Neural cell (in vitro differentiated cells): ENCODE measurements at regions not wholly inside any gene's neighbourhood (a gene's known extent, or its start where the extent isn't known, plus 50 kb on each side); places are given as distances from the start of the nearest gene placed in this dataset.

Experiments
- H2AFZ ChIP-seq: fragments of 200-600, 300-800 bp; sonication (generic), shearing (Covaris generic); 2 replicates; pipeline ENCODE4 v1.6.0; 2014; ENCODE audit warnings: low read depth, mild to moderate bottlenecking, antibody characterized with exemption, low read length, moderate library complexity
- H3F3A ChIP-seq: fragments of 200-600 bp; shearing (Covaris generic); 2 replicates; pipeline ENCODE4 v1.6.1; 2016; ENCODE audit warnings: mild to moderate bottlenecking, moderate library complexity, mixed read lengths, antibody characterized with exemption, low read length; ENCODE audit not compliant: insufficient read depth, poor library complexity, severe bottlenecking
- H3K27ac ChIP-seq: fragments of 200-600, 300-800 bp; sonication (generic), shearing (Covaris generic); 2 replicates; pipeline ENCODE4 v1.5.1; 2014; ENCODE audit warnings: mild to moderate bottlenecking, low read length, moderate library complexity
- H3K27me3 ChIP-seq: fragments of 300-800, 200-600 bp; sonication (generic), shearing (Covaris generic); 2 replicates; pipeline ENCODE4 v1.6.0; 2014; ENCODE audit warnings: mild to moderate bottlenecking, low read depth, low read length, moderate library complexity; ENCODE audit not compliant: insufficient read depth
- H3K36me3 ChIP-seq: fragments of 300-800, 200-600 bp; sonication (generic), shearing (Covaris generic); 2 replicates; pipeline ENCODE4 v1.5.1; 2014; ENCODE audit warnings: mild to moderate bottlenecking, antibody characterized with exemption, low read length, moderate library complexity; ENCODE audit not compliant: insufficient read depth
- H3K4me2 ChIP-seq: fragments of 300-800, 200-600 bp; sonication (generic), shearing (Covaris generic); 2 replicates; pipeline ENCODE4 v1.6.0; 2014; ENCODE audit warnings: mild to moderate bottlenecking, low read length
- H3K4me3 ChIP-seq: fragments of 300-800, 200-600 bp; sonication (generic), shearing (Covaris generic); 2 replicates; pipeline ENCODE4 v1.5.1; 2014; ENCODE audit warnings: mild to moderate bottlenecking, low read length, moderate library complexity
- H3K79me2 ChIP-seq: fragments of 200-600 bp; shearing (Covaris generic); replicated peaks from 2 replicates; pipeline ENCODE4 v1.6.0; 2014; ENCODE audit warnings: mild to moderate bottlenecking, low read length, moderate library complexity; ENCODE audit not compliant: insufficient read depth
- H3K9ac ChIP-seq: fragments of 300-800, 200-600 bp; sonication (generic), shearing (Covaris generic); 2 replicates; pipeline ENCODE4 v1.6.1; 2016; ENCODE audit warnings: mild to moderate bottlenecking, low read length, mixed read lengths
- H3K9me2 ChIP-seq: fragments of 200-600 bp; shearing (Covaris generic); 2 replicates; pipeline ENCODE4 v1.6.1; 2016; ENCODE audit warnings: mild to moderate bottlenecking, low read length, mixed read lengths; ENCODE audit not compliant: insufficient read depth
- H3K9me3 ChIP-seq: fragments of 200-600, 300-800 bp; sonication (generic), shearing (Covaris generic); 2 replicates; pipeline ENCODE4 v1.6.1; 2016; ENCODE audit warnings: mild to moderate bottlenecking, mixed run types, low read length, moderate library complexity, mixed read lengths
- H4K20me1 ChIP-seq: fragments of 200-600 bp; shearing (Covaris generic); 2 replicates; pipeline ENCODE4 v1.6.1; 2016; ENCODE audit warnings: mild to moderate bottlenecking, mixed run types; ENCODE audit not compliant: insufficient read depth
- CTCF ChIP-seq: fragments of 450-650 bp; IDR thresholded peaks from 2 replicates; pipeline ENCODE4 v1.5.1; 2014; ENCODE audit warnings: antibody characterized with exemption, mild to moderate bottlenecking, moderate library complexity; ENCODE audit not compliant: poor library complexity, severe bottlenecking
- EP300 ChIP-seq: fragments of 450-650 bp; conservative IDR thresholded peaks from 2 replicates; pipeline ENCODE4 v1.6.1; 2014; ENCODE audit warnings: antibody characterized with exemption, mild to moderate bottlenecking, moderate library complexity; ENCODE audit not compliant: poor library complexity, severe bottlenecking
- EZH2 ChIP-seq: fragments of 200-600, 300-800 bp; shearing (Covaris generic), sonication (generic); IDR thresholded peaks from 2 replicates; pipeline ENCODE4 v1.6.1; 2014; ENCODE audit warnings: antibody characterized with exemption, low read length, borderline replicate concordance, mild to moderate bottlenecking; ENCODE audit not compliant: insufficient read depth, poor library complexity, severe bottlenecking
- MXI1 ChIP-seq: fragments of 450-650 bp; conservative IDR thresholded peaks from 2 replicates; pipeline ENCODE4 v1.6.1; 2014; ENCODE audit warnings: antibody characterized with exemption, mild to moderate bottlenecking; ENCODE audit not compliant: poor library complexity, severe bottlenecking
- POLR2AphosphoS5 ChIP-seq: IDR thresholded peaks from 2 replicates; pipeline ENCODE4 v1.6.1; 2012
- RAD21 ChIP-seq: fragments of 450-650 bp; conservative IDR thresholded peaks from 2 replicates; pipeline ENCODE4 v1.6.1; 2014; ENCODE audit warnings: antibody characterized with exemption, mild to moderate bottlenecking, moderate library complexity
- REST ChIP-seq: IDR thresholded peaks from 2 replicates; pipeline ENCODE4 v1.6.1; 2012; ENCODE audit warnings: borderline replicate concordance
- SMC3 ChIP-seq: fragments of 450-650 bp; conservative IDR thresholded peaks from 2 replicates; pipeline ENCODE4 v1.6.1; 2014; ENCODE audit warnings: antibody characterized with exemption, mild to moderate bottlenecking, moderate library complexity; ENCODE audit not compliant: poor library complexity
- TAF1 ChIP-seq: IDR thresholded peaks from 2 replicates; pipeline ENCODE4 v1.6.1; 2012; ENCODE audit warnings: low read depth

DNA sequence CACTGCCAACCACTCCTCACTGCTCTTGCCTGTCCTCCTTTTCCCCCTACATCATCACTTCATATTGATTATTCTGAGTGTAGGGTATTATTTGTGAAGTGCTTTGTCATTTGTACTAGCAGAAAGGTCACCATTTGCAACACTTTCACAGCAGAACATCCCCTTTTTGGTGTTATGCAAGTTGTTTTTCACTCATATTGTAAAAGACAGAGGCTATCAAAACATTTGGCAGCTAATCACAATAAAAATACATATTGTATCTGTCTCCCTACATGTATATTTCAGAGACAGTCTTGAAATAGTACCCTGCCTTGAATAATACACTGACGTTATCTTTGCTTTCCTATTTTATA is 82.3 kb downstream of the ANXA1 start:
- no peak overlapping the region for H2AFZ ChIP-seq
- H3K9ac ChIP-seq: no peak overlapping the region

DNA sequence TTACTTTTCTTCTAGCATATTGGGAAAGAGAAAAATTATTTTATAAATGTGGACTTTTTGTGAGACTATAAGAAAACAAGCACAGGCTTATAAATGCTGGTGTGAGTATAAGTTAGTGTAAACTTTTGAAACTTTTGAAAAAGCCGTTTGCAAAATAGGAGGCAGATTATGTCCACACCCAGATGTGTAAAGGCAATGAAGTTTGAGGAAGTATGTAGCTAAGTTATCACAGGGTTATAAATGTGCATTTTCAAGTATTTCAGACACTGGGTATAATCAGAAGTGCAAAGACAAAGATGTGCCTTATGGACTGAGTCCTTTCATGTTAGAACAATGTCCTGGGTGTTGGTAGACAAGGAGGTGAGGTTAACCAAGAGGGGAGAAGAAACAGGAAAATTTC is 85.5 kb downstream of the ANXA1 start:
- Histone ChIP-seq H3K9me3 (no peaks in the 10 kb centered on the region), H3K4me2 (no peak overlapping the region), H3K9ac (no peak overlapping the region), H3K27ac (no peak overlapping the region), H3K9me2 (no peaks in the 10 kb centered on the region), H3K27me3 (no peaks in the 10 kb centered on the region), H3K36me3 (no peaks in the 10 kb centered on the region), H3K79me2 (no peaks in the 10 kb centered on the region), H3K4me3 (no peak overlapping the region), H2AFZ (no peak overlapping the region), H4K20me1 (no peaks in the 10 kb centered on the region), H3F3A (no peaks in the 10 kb centered on the region)
- TF ChIP-seq SMC3: no peak
- no peak for TF ChIP-seq EP300
- TF ChIP-seq MXI1: no peak
- no peak for TF ChIP-seq EZH2
- no peak for TF ChIP-seq POLR2AphosphoS5
- no peak for TF ChIP-seq TAF1
- TF ChIP-seq RAD21: no peak
- TF ChIP-seq REST: no peak

More for the DNA sequence above, 82.3 kb downstream of the ANXA1 start:
- H3K27ac ChIP-seq: no peak overlapping the region
- H3K9me2 ChIP-seq: no peaks in the 10 kb centered on the region
- H4K20me1 ChIP-seq: no peaks in the 10 kb centered on the region
- H3K9me3 ChIP-seq: no peaks in the 10 kb centered on the region
- H3K36me3 ChIP-seq: no peaks in the 10 kb centered on the region
- no peaks in the 10 kb centered on the region for H3F3A ChIP-seq
- H3K79me2 ChIP-seq: no peaks in the 10 kb centered on the region
- H3K4me2 ChIP-seq: no peak overlapping the region
- no peak overlapping the region for H3K4me3 ChIP-seq
- H3K27me3 ChIP-seq: no peaks in the 10 kb centered on the region
- TF ChIP-seq RAD21 (no peak), REST (no peak), POLR2AphosphoS5 (no peak), EP300 (no peak), CTCF (no peak), EZH2 (no peak), SMC3 (no peak), MXI1 (no peak), TAF1 (no peak)
